A549 (cell line): ENCODE measurements at regions not wholly inside any gene's neighbourhood (a gene's known extent, or its start where the extent isn't known, plus 50 kb on each side); places are given as distances from the start of the nearest gene placed in this dataset.

ENCODE experiments used
- BHLHE40 ChIP-seq: IDR thresholded peaks from 2 replicates; pipeline ENCODE4 v1.6.1; 2012; ENCODE audit warnings: low read depth, low read length, inconsistent platforms
- HDAC2 ChIP-seq: fragments of 200-600 bp; sonication (generic); IDR thresholded peaks from 2 replicates; pipeline ENCODE4 v1.6.1; 2016
- JUNB ChIP-seq: fragments of >200 bp; sonication (Bioruptor Twin); formaldehyde crosslinking; IDR thresholded peaks from 2 replicates; pipeline ENCODE4 v1.6.1; 2016
- KDM5A ChIP-seq: fragments of 200-600 bp; sonication (generic); IDR thresholded peaks from 2 replicates; pipeline ENCODE4 v1.6.1; 2016; ENCODE audit warnings: antibody characterized with exemption, mild to moderate bottlenecking
- MAFK ChIP-seq: fragments of 450-650 bp; IDR thresholded peaks from 2 replicates; pipeline ENCODE4 v1.6.1; 2014; ENCODE audit not compliant: partially characterized antibody
- RFX5 ChIP-seq: fragments of 450-650 bp; IDR thresholded peaks from 2 replicates; pipeline ENCODE4 v1.7.1; 2014; ENCODE audit warnings: antibody characterized with exemption, mild to moderate bottlenecking, moderate library complexity
- ZC3H11A ChIP-seq: fragments of 450-650 bp; IDR thresholded peaks from 2 replicates; pipeline ENCODE4 v1.6.1; 2014; ENCODE audit warnings: antibody characterized with exemption, mild to moderate bottlenecking
- TF ChIP-seq, protein P1 (sequence below): fragments of >200 bp; sonication (Bioruptor Twin); formaldehyde crosslinking; IDR thresholded peaks from 3 replicates; pipeline ENCODE4 v1.5.1; 2016

- TF ChIP-seq JUNB (no peak), BHLHE40 (no peak), HDAC2 (no peak), RFX5 (no peak), KDM5A (no peak), MAFK (no peak), ZC3H11A (no peak)
- TF ChIP-seq, protein P1, sequence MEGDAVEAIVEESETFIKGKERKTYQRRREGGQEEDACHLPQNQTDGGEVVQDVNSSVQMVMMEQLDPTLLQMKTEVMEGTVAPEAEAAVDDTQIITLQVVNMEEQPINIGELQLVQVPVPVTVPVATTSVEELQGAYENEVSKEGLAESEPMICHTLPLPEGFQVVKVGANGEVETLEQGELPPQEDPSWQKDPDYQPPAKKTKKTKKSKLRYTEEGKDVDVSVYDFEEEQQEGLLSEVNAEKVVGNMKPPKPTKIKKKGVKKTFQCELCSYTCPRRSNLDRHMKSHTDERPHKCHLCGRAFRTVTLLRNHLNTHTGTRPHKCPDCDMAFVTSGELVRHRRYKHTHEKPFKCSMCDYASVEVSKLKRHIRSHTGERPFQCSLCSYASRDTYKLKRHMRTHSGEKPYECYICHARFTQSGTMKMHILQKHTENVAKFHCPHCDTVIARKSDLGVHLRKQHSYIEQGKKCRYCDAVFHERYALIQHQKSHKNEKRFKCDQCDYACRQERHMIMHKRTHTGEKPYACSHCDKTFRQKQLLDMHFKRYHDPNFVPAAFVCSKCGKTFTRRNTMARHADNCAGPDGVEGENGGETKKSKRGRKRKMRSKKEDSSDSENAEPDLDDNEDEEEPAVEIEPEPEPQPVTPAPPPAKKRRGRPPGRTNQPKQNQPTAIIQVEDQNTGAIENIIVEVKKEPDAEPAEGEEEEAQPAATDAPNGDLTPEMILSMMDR: no peak
Measured at GRCh38 chr2:47300609-47301276, 68.4 kb upstream of the EPCAM start.
